ENCODE measurements at regions not wholly inside any gene's neighbourhood (a gene's known extent, or its start where the extent isn't known, plus 50 kb on each side); places are given as distances from the start of the nearest gene placed in this dataset.

DNA sequence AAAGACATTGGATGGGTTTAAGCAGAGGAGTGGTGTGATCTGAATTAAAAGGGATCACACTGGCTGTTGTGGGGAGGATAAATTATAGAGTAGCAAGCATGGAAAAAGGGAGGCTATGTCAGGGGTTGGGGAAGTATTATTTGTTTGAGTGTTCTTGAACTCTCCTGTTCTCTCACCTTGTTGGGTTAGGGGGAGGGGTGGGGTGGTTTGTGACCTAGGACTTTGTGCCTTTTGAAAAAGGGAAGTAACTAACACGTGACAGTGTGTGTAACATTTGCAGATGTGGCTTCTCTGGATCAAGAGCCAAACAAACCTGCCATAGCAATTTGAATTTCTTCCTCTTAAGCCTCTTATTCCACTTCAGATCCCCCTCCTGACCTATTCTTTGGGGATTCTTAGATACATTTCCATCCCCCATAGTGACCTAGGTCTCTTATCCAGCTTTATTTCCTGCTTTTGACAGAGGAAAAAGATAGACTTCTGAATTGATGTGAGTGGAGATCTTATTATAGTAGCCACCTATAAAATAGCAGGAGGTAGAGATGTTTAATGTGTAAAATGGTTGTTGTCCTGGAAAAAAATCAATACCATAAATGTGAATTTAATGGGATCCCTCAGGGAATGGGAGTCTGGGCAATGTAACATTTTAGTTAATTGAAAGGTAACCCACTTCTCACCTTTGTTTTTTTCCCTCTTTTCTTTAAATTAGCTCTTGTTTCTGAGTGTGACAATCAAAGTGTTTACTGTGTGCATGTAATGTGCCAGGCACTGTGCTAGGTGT, 120.4 kb downstream of the CT47B1 start:
- TF ChIP-seq, protein P1, sequence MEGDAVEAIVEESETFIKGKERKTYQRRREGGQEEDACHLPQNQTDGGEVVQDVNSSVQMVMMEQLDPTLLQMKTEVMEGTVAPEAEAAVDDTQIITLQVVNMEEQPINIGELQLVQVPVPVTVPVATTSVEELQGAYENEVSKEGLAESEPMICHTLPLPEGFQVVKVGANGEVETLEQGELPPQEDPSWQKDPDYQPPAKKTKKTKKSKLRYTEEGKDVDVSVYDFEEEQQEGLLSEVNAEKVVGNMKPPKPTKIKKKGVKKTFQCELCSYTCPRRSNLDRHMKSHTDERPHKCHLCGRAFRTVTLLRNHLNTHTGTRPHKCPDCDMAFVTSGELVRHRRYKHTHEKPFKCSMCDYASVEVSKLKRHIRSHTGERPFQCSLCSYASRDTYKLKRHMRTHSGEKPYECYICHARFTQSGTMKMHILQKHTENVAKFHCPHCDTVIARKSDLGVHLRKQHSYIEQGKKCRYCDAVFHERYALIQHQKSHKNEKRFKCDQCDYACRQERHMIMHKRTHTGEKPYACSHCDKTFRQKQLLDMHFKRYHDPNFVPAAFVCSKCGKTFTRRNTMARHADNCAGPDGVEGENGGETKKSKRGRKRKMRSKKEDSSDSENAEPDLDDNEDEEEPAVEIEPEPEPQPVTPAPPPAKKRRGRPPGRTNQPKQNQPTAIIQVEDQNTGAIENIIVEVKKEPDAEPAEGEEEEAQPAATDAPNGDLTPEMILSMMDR (IDR thresholded peaks at IDR 0.05; ENCODE audit: extremely low read depth in 1 of 2, insufficient read depth in 1 of 2, low read depth in 1 of 2, low read length in 2 of 2), result no peak
- TF ChIP-seq GATA2 (IDR thresholded peaks at IDR 0.05; ENCODE audit: insufficient read depth, insufficient read length, low read depth, low read length), result no peak
